K562 (cell line): ENCODE measurements at regions not wholly inside any gene's neighbourhood (a gene's known extent, or its start where the extent isn't known, plus 50 kb on each side); places are given as distances from the start of the nearest gene placed in this dataset.

Experiments used
- ATAC-seq: fragments of 200-7000 bp; cut with Tn5 transposase; 3 replicates; pipeline ENCODE4 v1.9.1; 2020; ENCODE audit warnings: moderate library complexity
- BruUV-seq: library from RNA; stranded (reverse); fragments of 400-500 nt; replicated peaks from 2 replicates; lab custom pipeline; 2021; lab: Mats Ljungman, UMichigan
- CTCF ChIA-PET: fragments of 300-600 bp; formaldehyde crosslinking; extraction: SDS; loops from one replicate; lab custom pipeline; 2021; ENCODE audit warnings: low intra/inter-chr PET ratio; lab: Yijun Ruan, JAX
- POLR2A ChIA-PET: fragments of 300-600, 350-650 bp; sonication (Branson Sonifier 250); formaldehyde crosslinking; extraction: SDS; loops from one replicate; lab custom pipeline; 2021; ENCODE audit warnings: antibody characterized with exemption, inconsistent platforms; lab: Yijun Ruan, JAX
- DNase-seq, 4 experiments: peaks; one replicate each; pipeline versions ENCODE4 v3.0.0 to v3.0.0-alpha.2; 2011 to 2018; ENCODE audit warnings: low spot score in 3 of 4, mixed read lengths in 3 of 4; ENCODE audit errors: extremely low read depth in 1 of 4
- FAIRE-seq: peaks from 2 replicates; lab custom pipeline; 2011; peaks lifted over from hg19 to GRCh38; lab: Jason Lieb, UNC
- H2AFZ ChIP-seq: 2 replicates; pipeline ENCODE4 v1.6.0; 2011; ENCODE audit warnings: low read depth, low read length, control low read depth, inconsistent platforms
- H3K27ac ChIP-seq: fragments of 200-600 bp; 3 replicates; pipeline ENCODE4 v1.8.0; 2011; ENCODE audit warnings: low read depth, mild to moderate bottlenecking, control low read depth, inconsistent platforms, low read length, moderate library complexity, mixed read lengths; ENCODE audit errors: extremely low read depth
- H3K27me3 ChIP-seq, 2 experiments: fragments of 300-600 bp in 1 of 2; 2 replicates in 1 of 2; 3 replicates in 1 of 2; pipeline versions ENCODE4 v1.6.0 to v1.8.0; 2011; ENCODE audit warnings: inconsistent platforms in 2 of 2, low read length in 2 of 2, mild to moderate bottlenecking in 1 of 2, mixed read lengths in 1 of 2, moderate library complexity in 1 of 2; ENCODE audit not compliant: control insufficient read depth in 2 of 2, insufficient read depth in 2 of 2
- H3K36me3 ChIP-seq: fragments of 300-600 bp; 3 replicates; pipeline ENCODE4 v1.8.0; 2011; ENCODE audit warnings: mild to moderate bottlenecking, low read length, inconsistent platforms; ENCODE audit not compliant: control insufficient read depth, insufficient read depth
- H3K4me1 ChIP-seq, 2 experiments: fragments of 200-600 bp in 1 of 2; replicated peaks in 1 of 2; 2 replicates in 1 of 2; 3 replicates in 1 of 2; pipeline versions ENCODE4 v1.5.1 to v1.8.0; 2011; ENCODE audit warnings: inconsistent platforms in 2 of 2, low read length in 2 of 2, mild to moderate bottlenecking in 1 of 2, mixed read lengths in 1 of 2, moderate library complexity in 1 of 2; ENCODE audit not compliant: control insufficient read depth in 2 of 2, insufficient read depth in 2 of 2
- H3K4me2 ChIP-seq: 2 replicates; pipeline ENCODE4 v1.6.1; 2011; ENCODE audit warnings: low read length, control low read depth, inconsistent platforms, mixed read lengths; ENCODE audit not compliant: insufficient read depth
- H3K4me3 ChIP-seq: fragments of 200-600 bp; sonication (generic), shearing (Covaris generic); 2 replicates; pipeline ENCODE4 v1.5.1; 2016; ENCODE audit warnings: control low read depth, inconsistent platforms
- H3K79me2 ChIP-seq: fragments of 200-600 bp; 3 replicates; pipeline ENCODE4 v1.8.0; 2011; ENCODE audit warnings: low read length, inconsistent platforms; ENCODE audit not compliant: control insufficient read depth, insufficient read depth
- H3K9ac ChIP-seq, 2 experiments: 2 replicates each; pipeline versions ENCODE4 v1.6.0 to v1.6.1; 2011; ENCODE audit warnings: low read depth in 2 of 2, low read length in 2 of 2, control low read depth in 1 of 2, inconsistent platforms in 1 of 2, mild to moderate bottlenecking in 1 of 2, mixed read lengths in 1 of 2; ENCODE audit not compliant: insufficient read depth in 1 of 2
- H3K9me1 ChIP-seq: one replicate; pipeline ENCODE4 v1.6.0; 2011; ENCODE audit warnings: inconsistent platforms, mild to moderate bottlenecking, low read length, moderate library complexity; ENCODE audit not compliant: control insufficient read depth, insufficient read depth
- H3K9me3 ChIP-seq: replicated peaks from 2 replicates; pipeline ENCODE4 v1.5.1; 2011; ENCODE audit warnings: low read depth, low read length, inconsistent platforms; ENCODE audit not compliant: control insufficient read depth, insufficient read depth
- H4K20me1 ChIP-seq: replicated peaks from 2 replicates; pipeline ENCODE4 v1.6.1; 2011; ENCODE audit warnings: low read length, inconsistent platforms, mixed read lengths; ENCODE audit not compliant: control insufficient read depth, insufficient read depth
- ARID2 ChIP-seq: fragments of 450-650 bp; IDR thresholded peaks from 2 replicates; pipeline ENCODE4 v1.6.1; 2017; ENCODE audit warnings: antibody characterized with exemption, mild to moderate bottlenecking
- BCL6 ChIP-seq: fragments of 250-450 bp; sonication (Bioruptor Pico); IDR thresholded peaks from 2 replicates; pipeline ENCODE4 v1.4.0; 2020
- BCLAF1 ChIP-seq, 2 experiments: fragments of 450-650 bp in 1 of 2; IDR thresholded peaks; 2 replicates each; pipeline ENCODE4 v1.6.1; 2011 to 2017; ENCODE audit warnings: low read depth in 2 of 2, antibody characterized with exemption in 1 of 2, borderline replicate concordance in 1 of 2, low read length in 1 of 2, mild to moderate bottlenecking in 1 of 2, mixed read lengths in 1 of 2; ENCODE audit not compliant: control insufficient read depth in 1 of 2
- BRCA1 ChIP-seq, 2 experiments: fragments of 450-650 bp in 1 of 2; sonication (generic) in 1 of 2; formaldehyde crosslinking in 1 of 2; IDR thresholded peaks; 2 replicates each; pipeline versions ENCODE4 v1.5.0 to v1.6.1; 2017 to 2020; ENCODE audit warnings: mild to moderate bottlenecking in 1 of 2, missing genetic modification reagents in 1 of 2
- FOSL1 ChIP-seq: fragments of 200-800 bp; sonication (Bioruptor generic); conservative IDR thresholded peaks from 2 replicates; pipeline ENCODE4 v1.6.1; 2016; ENCODE audit warnings: missing genetic modification characterization, missing compliant biosample characterization
- MTA3 ChIP-seq: fragments of 450-650 bp; formaldehyde crosslinking; IDR thresholded peaks from 2 replicates; pipeline ENCODE4 v1.6.1; 2017; ENCODE audit warnings: mild to moderate bottlenecking, borderline replicate concordance
- RFX1 ChIP-seq: fragments of 450-650 bp; IDR thresholded peaks from 2 replicates; pipeline ENCODE4 v1.6.1; 2016; ENCODE audit warnings: mild to moderate bottlenecking, moderate library complexity
- TFAM ChIP-seq: fragments of 250-450 bp; sonication (Bioruptor Pico); conservative IDR thresholded peaks from 2 replicates; pipeline ENCODE4 v1.5.0; 2021; ENCODE audit warnings: mild to moderate bottlenecking, moderate library complexity
- USF2 ChIP-seq: sonication (generic); formaldehyde crosslinking; IDR thresholded peaks from 2 replicates; pipeline ENCODE4 v1.5.0; 2020; ENCODE audit warnings: missing genetic modification reagents
- ZC3H11A ChIP-seq: IDR thresholded peaks from 2 replicates; pipeline ENCODE4 v1.6.1; 2012; ENCODE audit warnings: low read depth, low read length, improper control_type of control experiment
- ZNF174 ChIP-seq: fragments of 250-450 bp; sonication (Bioruptor Pico); IDR thresholded peaks from 2 replicates; pipeline ENCODE4 v1.4.0; 2020; ENCODE audit warnings: mild to moderate bottlenecking
- ZNF609 ChIP-seq: sonication (generic); formaldehyde crosslinking; IDR thresholded peaks from 2 replicates; pipeline ENCODE4 v1.8.1; 2023; ENCODE audit warnings: missing genetic modification reagents, mild to moderate bottlenecking, borderline replicate concordance
- WGBS: fragments of 100-300 bp; shearing (Covaris generic); methylation state at CpG from one replicate; pipeline ENCODE4 v1.1.6; 2016; ENCODE audit warnings: low coverage, mixed read lengths; ENCODE audit not compliant: insufficient coverage; ENCODE audit errors: missing lambda C conversion rate; 5-methylcytosine and 5-hydroxymethylcytosine counted together
- in situ Hi-C: fragments of 300-500 bp; cut with MboI; formaldehyde crosslinking; loops from 4 replicates; pipeline ENCODE4 v1.15.0; 2018; ENCODE audit warnings: inconsistent platforms, mixed read lengths
- intact Hi-C: fragments of 100-400 bp; cut with micrococcal nuclease; formaldehyde crosslinking; loops from 2 replicates; pipeline ENCODE4 v1.14.2; 2022

DNA sequence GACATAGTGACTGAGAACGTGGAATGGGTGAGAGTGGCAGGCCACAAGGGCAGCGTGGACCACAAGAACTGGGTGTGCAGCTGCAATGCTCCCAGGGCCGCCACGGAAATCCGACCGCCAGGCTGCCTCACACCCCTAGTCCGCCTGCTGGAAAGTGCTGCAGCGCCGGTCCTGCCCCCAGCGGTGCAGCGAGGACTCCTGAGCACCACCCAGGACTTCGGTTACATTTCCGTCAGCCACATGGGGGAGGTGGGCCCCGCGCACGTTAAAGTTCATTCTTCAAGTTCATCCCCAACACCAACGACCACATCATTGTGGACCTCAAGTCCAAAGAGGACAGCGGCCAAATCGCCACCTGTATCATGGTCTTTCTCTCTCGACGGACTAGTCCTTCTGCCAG, 126.1 kb upstream of the CARMIL1 start (continued):
- TF ChIP-seq BCLAF1 (IDR thresholded peaks at IDR 0.05; ENCODE audit: borderline replicate concordance in 1 of 2, control insufficient read depth in 1 of 2, low read depth in 2 of 2, low read length in 1 of 2) = 0 out of 4 replicates have a peak, but pooled peaks of 1 of the 2 experiments have one; percentile 64

GRCh38 chr6:25154034-25154596, 125.1 kb upstream of the CARMIL1 start:
- Histone ChIP-seq H3K27ac (no peak overlapping the region), H3K9me1 (no peaks in the 10 kb centered on the region), H3K79me2 (no peaks in the 10 kb centered on the region), H2AFZ (no peak overlapping the region), H3K4me2 (no peak overlapping the region), H3K4me3 (no peak overlapping the region), H3K9ac (no peak overlapping the region), H3K4me1 (peaks cover 0 to 5% of the 10 kb centered on the region in 2 experiments; a peak in 2 of 5 replicates), H4K20me1 (no peaks in the 10 kb centered on the region), H3K36me3 (no peaks in the 10 kb centered on the region), H3K27me3 (no peaks in the 10 kb centered on the region), H3K9me3 (0 out of 2 replicates have a peak, but pooled peaks cover 3% of the 10 kb centered on the region)
- ATAC-seq (no peak), FAIRE-seq (no peak), DNase-seq (no peak)
- in situ Hi-C loops (no loop called here), intact Hi-C loops (no loop called here)
- TF ChIP-seq FOSL1 (tag) = no peak
- TF ChIP-seq MTA3 = no peak
- TF ChIP-seq TFAM (CRISPR knock-in tag) = no peak
- TF ChIP-seq ZNF174 (CRISPR knock-in tag) = no peak
- no peak for TF ChIP-seq ZNF609 (CRISPR knock-in tag)
- TF ChIP-seq BCL6 (CRISPR knock-in tag) = no peak
- no peak for TF ChIP-seq USF2
- TF ChIP-seq ZC3H11A = no peak
- TF ChIP-seq ARID2 = no peak
- no peak for TF ChIP-seq RFX1
- no peak for TF ChIP-seq BRCA1 (IDR thresholded peaks at IDR 0.05)
- no peak for TF ChIP-seq BRCA1 (CRISPR knock-in tag; IDR thresholded peaks at IDR 0.05)
- WGBS = 4% methylated on average over 3 of the region's 3 CpGs
- no TSS peak for BruUV-seq
- CTCF ChIA-PET = no interaction called here
- POLR2A ChIA-PET = no interaction called here
